ENCODE measurements at regions not wholly inside any gene's neighbourhood (a gene's known extent, or its start where the extent isn't known, plus 50 kb on each side); places are given as distances from the start of the nearest gene placed in this dataset.

DNA sequence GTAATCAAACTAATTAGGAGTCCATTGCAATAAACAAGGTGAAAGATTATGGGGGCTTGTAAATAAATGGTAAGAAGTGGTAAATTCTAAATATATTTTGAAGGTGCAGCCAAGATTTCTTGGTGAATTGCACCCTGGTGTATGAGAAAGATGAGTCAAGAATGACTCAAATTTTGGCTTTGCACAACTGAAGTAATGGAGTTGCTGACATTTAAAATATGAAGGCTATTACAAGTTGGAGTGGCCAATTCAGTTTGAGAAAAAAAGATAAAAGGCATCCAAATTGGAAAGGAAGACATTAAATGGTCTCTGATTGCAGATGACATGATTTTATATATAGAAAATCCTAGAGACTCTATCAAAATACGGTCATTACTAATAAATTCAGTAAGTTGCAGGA is 2330.6 kb downstream of the MAT2B start:
- POLR2A ChIA-PET: no interaction called here
- H3K27me3 Mint-ChIP-seq (ENCODE audit: low read depth): no peaks in the 10 kb centered on the region
- no peaks in the 10 kb centered on the region for H3K4me1 Mint-ChIP-seq
- DNase-seq (ENCODE audit: low spot score): no peak
- no peaks in the 10 kb centered on the region for H3K36me3 Mint-ChIP-seq
- no peak for ATAC-seq
- H3K4me3 Mint-ChIP-seq: no peak overlapping the region
- TF ChIP-seq, protein P1, sequence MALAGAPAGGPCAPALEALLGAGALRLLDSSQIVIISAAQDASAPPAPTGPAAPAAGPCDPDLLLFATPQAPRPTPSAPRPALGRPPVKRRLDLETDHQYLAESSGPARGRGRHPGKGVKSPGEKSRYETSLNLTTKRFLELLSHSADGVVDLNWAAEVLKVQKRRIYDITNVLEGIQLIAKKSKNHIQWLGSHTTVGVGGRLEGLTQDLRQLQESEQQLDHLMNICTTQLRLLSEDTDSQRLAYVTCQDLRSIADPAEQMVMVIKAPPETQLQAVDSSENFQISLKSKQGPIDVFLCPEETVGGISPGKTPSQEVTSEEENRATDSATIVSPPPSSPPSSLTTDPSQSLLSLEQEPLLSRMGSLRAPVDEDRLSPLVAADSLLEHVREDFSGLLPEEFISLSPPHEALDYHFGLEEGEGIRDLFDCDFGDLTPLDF (CRISPR knock-in tag; IDR thresholded peaks at IDR 0.05): no peak
- TF ChIP-seq ZNF671 (CRISPR knock-in tag; IDR thresholded peaks at IDR 0.05) (no peak), MXD4 (CRISPR knock-in tag; IDR thresholded peaks at IDR 0.05; ENCODE audit: borderline replicate concordance) (no peak), HMGA2 (CRISPR knock-in tag; IDR thresholded peaks at IDR 0.05) (no peak), ATF1 (CRISPR knock-in tag; IDR thresholded peaks at IDR 0.05) (no peak), FOXJ3 (CRISPR knock-in tag; IDR thresholded peaks at IDR 0.05; ENCODE audit: borderline replicate concordance) (no peak), SMAD3 (CRISPR knock-in tag; IDR thresholded peaks at IDR 0.05; ENCODE audit: borderline replicate concordance) (no peak)
- TF ChIP-seq, protein P2, sequence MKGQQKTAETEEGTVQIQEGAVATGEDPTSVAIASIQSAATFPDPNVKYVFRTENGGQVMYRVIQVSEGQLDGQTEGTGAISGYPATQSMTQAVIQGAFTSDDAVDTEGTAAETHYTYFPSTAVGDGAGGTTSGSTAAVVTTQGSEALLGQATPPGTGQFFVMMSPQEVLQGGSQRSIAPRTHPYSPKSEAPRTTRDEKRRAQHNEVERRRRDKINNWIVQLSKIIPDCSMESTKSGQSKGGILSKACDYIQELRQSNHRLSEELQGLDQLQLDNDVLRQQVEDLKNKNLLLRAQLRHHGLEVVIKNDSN (CRISPR knock-in tag; IDR thresholded peaks at IDR 0.05): no peak
- TF ChIP-seq, protein P3, sequence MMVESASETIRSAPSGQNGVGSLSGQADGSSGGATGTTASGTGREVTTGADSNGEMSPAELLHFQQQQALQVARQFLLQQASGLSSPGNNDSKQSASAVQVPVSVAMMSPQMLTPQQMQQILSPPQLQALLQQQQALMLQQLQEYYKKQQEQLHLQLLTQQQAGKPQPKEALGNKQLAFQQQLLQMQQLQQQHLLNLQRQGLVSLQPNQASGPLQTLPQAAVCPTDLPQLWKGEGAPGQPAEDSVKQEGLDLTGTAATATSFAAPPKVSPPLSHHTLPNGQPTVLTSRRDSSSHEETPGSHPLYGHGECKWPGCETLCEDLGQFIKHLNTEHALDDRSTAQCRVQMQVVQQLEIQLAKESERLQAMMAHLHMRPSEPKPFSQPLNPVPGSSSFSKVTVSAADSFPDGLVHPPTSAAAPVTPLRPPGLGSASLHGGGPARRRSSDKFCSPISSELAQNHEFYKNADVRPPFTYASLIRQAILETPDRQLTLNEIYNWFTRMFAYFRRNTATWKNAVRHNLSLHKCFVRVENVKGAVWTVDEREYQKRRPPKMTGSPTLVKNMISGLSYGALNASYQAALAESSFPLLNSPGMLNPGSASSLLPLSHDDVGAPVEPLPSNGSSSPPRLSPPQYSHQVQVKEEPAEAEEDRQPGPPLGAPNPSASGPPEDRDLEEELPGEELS (CRISPR knock-in tag; IDR thresholded peaks at IDR 0.05): no peak
- TF ChIP-seq, protein P4, sequence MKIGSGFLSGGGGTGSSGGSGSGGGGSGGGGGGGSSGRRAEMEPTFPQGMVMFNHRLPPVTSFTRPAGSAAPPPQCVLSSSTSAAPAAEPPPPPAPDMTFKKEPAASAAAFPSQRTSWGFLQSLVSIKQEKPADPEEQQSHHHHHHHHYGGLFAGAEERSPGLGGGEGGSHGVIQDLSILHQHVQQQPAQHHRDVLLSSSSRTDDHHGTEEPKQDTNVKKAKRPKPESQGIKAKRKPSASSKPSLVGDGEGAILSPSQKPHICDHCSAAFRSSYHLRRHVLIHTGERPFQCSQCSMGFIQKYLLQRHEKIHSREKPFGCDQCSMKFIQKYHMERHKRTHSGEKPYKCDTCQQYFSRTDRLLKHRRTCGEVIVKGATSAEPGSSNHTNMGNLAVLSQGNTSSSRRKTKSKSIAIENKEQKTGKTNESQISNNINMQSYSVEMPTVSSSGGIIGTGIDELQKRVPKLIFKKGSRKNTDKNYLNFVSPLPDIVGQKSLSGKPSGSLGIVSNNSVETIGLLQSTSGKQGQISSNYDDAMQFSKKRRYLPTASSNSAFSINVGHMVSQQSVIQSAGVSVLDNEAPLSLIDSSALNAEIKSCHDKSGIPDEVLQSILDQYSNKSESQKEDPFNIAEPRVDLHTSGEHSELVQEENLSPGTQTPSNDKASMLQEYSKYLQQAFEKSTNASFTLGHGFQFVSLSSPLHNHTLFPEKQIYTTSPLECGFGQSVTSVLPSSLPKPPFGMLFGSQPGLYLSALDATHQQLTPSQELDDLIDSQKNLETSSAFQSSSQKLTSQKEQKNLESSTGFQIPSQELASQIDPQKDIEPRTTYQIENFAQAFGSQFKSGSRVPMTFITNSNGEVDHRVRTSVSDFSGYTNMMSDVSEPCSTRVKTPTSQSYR (CRISPR knock-in tag; IDR thresholded peaks at IDR 0.05): no peak
- TF ChIP-seq, protein P5, sequence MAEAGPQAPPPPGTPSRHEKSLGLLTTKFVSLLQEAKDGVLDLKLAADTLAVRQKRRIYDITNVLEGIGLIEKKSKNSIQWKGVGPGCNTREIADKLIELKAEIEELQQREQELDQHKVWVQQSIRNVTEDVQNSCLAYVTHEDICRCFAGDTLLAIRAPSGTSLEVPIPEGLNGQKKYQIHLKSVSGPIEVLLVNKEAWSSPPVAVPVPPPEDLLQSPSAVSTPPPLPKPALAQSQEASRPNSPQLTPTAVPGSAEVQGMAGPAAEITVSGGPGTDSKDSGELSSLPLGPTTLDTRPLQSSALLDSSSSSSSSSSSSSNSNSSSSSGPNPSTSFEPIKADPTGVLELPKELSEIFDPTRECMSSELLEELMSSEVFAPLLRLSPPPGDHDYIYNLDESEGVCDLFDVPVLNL (CRISPR knock-in tag; IDR thresholded peaks at IDR 0.05; ENCODE audit: borderline replicate concordance, low read depth): no peak
- CTCF ChIA-PET: no interaction called here
- H3K9me3 Mint-ChIP-seq: peaks cover 4% of the 10 kb centered on the region; the same call in 1 of the 2 replicates
- H3K27ac Mint-ChIP-seq: no peak overlapping the region

DNA sequence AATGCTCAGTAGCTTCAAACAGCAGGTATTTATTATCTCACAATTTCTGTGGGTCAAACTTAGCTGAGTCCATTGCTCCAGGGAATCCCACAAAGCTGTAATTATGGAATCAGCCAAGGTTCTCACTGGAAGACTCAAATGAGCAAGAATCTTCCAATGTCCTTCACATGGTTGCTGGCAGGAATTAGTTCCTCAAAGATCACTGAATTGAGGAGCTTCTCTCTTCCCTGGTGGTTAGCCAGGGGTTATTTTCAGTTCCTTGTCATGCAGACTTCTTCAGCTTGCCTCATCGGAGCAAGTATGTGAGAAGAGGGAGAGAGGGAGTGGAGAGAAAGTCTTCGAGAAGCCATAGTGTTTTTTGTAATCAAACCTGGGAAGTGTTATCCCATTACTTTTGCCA is 2331.9 kb downstream of the MAT2B start:
- DNase-seq (ENCODE audit: low spot score) (no peak), ATAC-seq (no peak)
- Mint-ChIP-seq H3K4me1 (no peaks in the 10 kb centered on the region), H3K27me3 (ENCODE audit: low read depth) (no peaks in the 10 kb centered on the region), H3K9me3 (peaks cover 4% of the 10 kb centered on the region; the same call in 1 of the 2 replicates), H3K4me3 (no peak overlapping the region), H3K36me3 (no peaks in the 10 kb centered on the region), H3K27ac (no peak overlapping the region)
- CTCF ChIA-PET: no interaction called here
- TF ChIP-seq, protein P6, sequence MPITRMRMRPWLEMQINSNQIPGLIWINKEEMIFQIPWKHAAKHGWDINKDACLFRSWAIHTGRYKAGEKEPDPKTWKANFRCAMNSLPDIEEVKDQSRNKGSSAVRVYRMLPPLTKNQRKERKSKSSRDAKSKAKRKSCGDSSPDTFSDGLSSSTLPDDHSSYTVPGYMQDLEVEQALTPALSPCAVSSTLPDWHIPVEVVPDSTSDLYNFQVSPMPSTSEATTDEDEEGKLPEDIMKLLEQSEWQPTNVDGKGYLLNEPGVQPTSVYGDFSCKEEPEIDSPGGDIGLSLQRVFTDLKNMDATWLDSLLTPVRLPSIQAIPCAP (CRISPR knock-in tag; IDR thresholded peaks at IDR 0.05): no peak
- TF ChIP-seq ATF1 (CRISPR knock-in tag; IDR thresholded peaks at IDR 0.05) (no peak), FOXP1 (CRISPR knock-in tag; IDR thresholded peaks at IDR 0.05; ENCODE audit: borderline replicate concordance) (no peak), EMX1 (CRISPR knock-in tag; IDR thresholded peaks at IDR 0.05) (no peak), ZNF121 (CRISPR knock-in tag; IDR thresholded peaks at IDR 0.05) (no peak), FOXJ3 (CRISPR knock-in tag; IDR thresholded peaks at IDR 0.05; ENCODE audit: borderline replicate concordance) (no peak), NR1H2 (CRISPR knock-in tag; IDR thresholded peaks at IDR 0.05) (no peak), ETV6 (CRISPR knock-in tag; IDR thresholded peaks at IDR 0.05) (no peak), ZNF416 (CRISPR knock-in tag; IDR thresholded peaks at IDR 0.05) (no peak), MXD4 (CRISPR knock-in tag; IDR thresholded peaks at IDR 0.05; ENCODE audit: borderline replicate concordance) (no peak)
- TF ChIP-seq, protein P7, sequence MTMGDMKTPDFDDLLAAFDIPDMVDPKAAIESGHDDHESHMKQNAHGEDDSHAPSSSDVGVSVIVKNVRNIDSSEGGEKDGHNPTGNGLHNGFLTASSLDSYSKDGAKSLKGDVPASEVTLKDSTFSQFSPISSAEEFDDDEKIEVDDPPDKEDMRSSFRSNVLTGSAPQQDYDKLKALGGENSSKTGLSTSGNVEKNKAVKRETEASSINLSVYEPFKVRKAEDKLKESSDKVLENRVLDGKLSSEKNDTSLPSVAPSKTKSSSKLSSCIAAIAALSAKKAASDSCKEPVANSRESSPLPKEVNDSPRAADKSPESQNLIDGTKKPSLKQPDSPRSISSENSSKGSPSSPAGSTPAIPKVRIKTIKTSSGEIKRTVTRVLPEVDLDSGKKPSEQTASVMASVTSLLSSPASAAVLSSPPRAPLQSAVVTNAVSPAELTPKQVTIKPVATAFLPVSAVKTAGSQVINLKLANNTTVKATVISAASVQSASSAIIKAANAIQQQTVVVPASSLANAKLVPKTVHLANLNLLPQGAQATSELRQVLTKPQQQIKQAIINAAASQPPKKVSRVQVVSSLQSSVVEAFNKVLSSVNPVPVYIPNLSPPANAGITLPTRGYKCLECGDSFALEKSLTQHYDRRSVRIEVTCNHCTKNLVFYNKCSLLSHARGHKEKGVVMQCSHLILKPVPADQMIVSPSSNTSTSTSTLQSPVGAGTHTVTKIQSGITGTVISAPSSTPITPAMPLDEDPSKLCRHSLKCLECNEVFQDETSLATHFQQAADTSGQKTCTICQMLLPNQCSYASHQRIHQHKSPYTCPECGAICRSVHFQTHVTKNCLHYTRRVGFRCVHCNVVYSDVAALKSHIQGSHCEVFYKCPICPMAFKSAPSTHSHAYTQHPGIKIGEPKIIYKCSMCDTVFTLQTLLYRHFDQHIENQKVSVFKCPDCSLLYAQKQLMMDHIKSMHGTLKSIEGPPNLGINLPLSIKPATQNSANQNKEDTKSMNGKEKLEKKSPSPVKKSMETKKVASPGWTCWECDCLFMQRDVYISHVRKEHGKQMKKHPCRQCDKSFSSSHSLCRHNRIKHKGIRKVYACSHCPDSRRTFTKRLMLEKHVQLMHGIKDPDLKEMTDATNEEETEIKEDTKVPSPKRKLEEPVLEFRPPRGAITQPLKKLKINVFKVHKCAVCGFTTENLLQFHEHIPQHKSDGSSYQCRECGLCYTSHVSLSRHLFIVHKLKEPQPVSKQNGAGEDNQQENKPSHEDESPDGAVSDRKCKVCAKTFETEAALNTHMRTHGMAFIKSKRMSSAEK (CRISPR knock-in tag; IDR thresholded peaks at IDR 0.05; ENCODE audit: borderline replicate concordance): no peak
- POLR2A ChIA-PET: no interaction called here
